Medulla oblongata (tissue), 1 donor: ENCODE measurements at regions not wholly inside any gene's neighbourhood (a gene's known extent, or its start where the extent isn't known, plus 50 kb on each side); places are given as distances from the start of the nearest gene placed in this dataset.

Source experiments
- DNase-seq: peaks from one replicate; pipeline ENCODE4 v3.0.0-alpha.2; 2015; ENCODE audit errors: extremely low spot score

- DNase-seq = no peak
Observed at GRCh38 chr5:175243441-175243840, 200.5 kb downstream of the DRD1 start.

GRCh38 chr5:175242207-175242606 lies 201.8 kb downstream of the DRD1 start:
- no peak for DNase-seq

DNA sequence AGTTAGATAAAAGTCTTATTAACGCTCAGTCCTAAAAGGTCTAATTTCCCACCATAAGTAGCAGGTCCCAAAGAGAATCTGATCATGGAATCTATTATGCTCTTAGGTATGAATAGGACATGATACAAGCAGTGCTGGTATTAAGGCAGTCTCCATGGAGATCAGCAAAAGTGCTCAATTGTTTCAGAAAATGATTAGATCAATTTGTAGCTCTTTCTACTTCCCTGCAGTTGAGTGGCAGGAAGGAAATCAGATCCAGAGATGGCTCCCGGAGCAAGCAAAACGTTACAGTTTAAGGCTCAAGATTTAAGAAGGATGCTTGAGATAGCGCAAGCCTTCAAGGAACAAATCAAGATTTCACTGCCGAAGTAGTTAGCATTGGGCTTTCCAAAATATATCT lies 205.7 kb downstream of the DRD1 start:
- no peak for DNase-seq

DNA sequence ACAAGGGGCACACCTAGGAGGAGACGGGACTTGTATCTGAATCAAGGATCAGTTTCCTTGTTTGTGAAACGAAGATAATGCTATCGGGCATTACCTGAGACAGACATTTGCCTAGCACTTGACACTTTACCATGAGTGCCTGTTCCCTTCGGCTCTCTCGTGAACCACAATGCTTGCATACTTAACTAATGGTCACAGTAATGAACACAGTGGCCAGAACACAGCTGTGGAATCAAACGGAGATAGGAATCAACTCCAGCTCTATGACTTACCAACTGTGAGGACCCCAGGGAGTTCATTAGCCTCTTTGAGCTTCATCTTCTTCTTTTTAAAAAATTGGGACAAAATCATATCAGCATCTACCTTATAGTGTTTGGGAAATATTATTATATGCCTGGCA lies 207.8 kb downstream of the DRD1 start:
- DNase-seq = no peak

- no peak for DNase-seq
Observed at GRCh38 chr5:175235251-175235960, 208.6 kb downstream of the DRD1 start.

DNA sequence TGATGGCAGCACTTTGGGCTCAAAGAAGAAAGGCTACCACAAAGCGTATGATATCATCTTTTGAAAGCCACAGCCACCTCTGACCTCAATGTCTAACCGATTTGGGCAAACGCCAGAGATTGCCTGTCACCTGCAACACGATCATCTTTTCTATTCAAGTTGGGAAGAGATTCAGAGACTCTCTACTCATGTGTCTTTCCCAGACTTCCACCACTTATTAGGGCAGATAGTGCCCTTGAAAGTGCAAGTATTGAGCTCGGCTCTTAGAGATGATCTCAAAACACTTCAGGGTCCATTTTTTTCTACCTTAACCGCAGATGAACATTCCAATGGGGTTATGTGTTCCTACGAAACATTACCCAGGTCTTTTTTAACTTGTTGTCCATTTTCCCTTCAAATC lies 213.7 kb downstream of the DRD1 start:
- DNase-seq = no peak

DNA sequence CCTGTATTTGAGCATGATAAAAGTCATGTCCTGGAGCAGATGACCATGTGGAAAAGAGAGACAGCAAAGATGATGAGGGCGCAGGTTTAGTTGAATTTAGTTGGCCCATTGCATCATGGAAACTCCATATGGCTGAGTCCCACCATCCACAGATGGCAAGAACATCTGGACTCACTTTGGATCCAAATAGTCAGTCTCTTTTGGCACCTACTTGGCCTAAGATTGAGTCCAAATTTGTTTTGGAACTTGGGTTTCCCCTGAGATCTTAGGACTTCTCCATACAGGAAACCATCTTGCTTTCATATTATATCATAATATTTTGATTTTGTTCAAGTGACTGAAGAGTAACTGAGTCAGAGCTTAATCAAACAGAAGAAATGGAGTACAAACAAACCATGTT lies 217.5 kb downstream of the DRD1 start:
- DNase-seq = no peak

DNA sequence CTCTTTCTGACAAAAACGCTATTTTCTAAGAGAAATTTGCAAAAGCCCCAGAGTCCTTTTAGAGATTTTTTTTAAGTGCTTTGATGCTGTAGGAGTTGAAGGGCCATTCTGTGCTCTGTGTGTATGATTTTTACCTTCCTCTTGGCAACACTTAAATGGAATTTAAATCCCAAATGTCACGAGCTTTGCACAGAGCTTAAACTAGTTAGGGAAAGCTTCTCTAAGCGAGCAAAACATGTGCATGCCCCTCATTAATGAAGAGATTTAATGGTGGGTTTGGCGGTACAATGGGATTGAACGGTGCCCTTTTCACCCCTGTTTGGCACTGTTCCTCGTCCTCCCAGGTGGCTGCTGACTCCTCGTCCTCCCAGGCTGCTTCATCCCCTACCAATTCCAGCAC lies 220.7 kb downstream of the DRD1 start:
- DNase-seq = no peak

- no peak for DNase-seq
Observed at GRCh38 chr5:175222621-175223020, 221.4 kb downstream of the DRD1 start.

GRCh38 chr5:175220549-175220948 lies 223.4 kb downstream of the DRD1 start:
- no peak for DNase-seq

DNA sequence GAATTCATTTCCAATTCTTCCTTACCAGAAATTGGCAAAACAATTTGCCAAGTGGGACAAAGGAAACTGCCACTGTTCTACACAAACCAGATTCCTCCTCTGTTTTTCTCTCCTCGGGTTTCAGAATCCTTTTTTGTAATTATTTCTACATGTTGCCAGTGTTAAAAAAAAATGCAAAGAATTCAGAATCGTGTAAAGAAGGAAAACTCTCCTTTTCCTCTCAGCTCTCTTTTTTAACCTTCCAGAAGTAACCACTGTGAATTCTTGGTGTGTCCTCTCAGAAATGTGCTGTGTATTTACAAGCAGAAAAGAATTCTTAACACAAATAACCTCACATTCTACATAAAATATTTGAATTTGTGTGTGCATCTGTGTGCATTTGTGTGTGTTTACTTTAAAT lies 224.6 kb downstream of the DRD1 start:
- DNase-seq = no peak

- no peak for DNase-seq
Observed at GRCh38 chr5:175216991-175217390, 227.0 kb downstream of the DRD1 start.

DNA sequence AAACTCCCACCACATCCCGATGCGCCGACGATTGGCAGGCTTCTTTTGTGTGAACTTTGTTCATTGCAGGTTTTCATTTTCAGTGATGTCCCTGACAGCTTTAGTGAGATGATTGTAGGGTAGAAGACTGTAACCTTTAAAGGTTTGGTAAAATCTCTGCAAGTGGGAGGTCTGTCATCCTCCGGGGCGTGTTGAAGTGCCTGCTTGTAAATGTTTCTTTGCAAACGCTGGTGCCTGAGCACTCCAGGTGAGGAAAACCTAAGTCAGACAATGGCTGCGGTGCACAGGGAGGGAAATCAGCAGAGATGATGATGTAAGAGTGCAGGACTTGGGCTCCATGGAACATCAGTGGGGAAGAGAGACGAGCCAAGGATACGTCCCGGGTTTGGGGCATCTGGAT lies 228.1 kb downstream of the DRD1 start:
- DNase-seq = no peak

DNA sequence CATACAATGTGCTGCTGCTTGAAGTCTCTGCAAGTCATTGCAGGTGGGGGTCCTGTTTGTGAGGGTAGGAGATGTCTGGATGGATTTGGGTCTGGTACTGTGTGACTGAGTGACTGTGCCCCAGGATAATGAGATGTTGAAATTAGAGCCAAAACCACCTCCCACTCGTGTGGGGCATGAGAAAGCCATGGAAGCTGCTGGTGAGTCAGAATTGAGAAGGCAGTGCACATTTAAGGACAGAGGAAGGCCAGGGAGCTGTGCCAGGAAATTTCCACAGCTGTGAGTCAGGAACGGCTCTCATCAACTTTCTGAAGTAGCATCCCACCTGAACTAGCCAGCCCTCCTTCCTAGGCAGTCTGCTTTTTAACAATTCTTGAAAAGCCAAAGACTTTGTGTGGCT lies 229.8 kb downstream of the DRD1 start:
- DNase-seq = no peak

GRCh38 chr5:175211956-175212756 lies 231.8 kb downstream of the DRD1 start:
- no peak for DNase-seq

- no peak for DNase-seq
Observed at GRCh38 chr5:175207321-175208040, 236.5 kb downstream of the DRD1 start.

DNA sequence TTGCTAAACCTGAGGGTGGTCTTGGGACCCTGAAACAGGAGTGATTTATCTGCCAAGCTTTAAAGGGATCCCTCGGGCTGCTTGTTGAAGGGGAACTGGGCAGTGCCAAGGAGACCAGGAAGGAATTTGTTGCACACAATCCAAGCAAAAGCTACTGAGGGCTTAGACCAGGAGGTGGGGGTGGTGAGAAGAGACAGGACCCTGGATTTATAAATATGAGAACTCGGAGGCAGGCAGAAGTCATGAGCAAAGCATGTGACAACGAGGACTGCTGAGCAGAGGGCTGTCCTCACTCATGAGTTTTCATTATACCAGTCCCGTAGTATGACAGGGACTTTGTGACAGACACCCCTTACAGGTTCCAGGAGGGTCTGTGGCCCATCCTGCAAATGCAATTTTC lies 237.3 kb downstream of the DRD1 start:
- no peak for DNase-seq

DNA sequence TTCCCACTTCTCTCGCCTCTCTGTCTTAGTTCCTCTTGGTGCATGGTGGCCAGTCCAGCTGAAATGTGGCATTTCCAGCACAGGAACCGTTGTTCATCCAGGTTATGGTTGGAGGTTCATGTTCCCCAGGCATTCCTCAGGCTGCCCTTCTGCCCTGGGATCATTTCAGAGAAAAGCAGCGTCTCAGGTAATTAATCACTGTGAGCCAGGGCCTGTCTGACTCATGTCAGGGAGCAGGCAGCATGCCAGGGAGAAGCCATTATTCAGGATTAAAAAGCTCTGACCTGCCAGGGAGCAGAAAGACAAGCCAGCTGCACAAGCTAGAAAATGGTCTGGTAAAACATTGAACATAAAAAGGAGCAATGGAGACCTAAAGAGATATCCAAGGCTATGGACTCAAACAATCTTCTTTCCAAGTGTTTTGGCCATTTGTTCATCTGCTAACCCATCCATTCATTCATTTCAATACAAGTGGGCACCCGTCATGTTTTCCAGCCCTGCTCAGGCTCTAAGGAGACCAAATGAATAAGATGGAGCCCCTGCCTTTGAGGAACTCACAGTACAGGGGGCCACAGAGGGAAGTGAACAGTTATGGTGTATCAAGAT lies 241.4 kb downstream of the DRD1 start:
- no peak for DNase-seq

GRCh38 chr5:175201393-175201792 lies 242.6 kb downstream of the DRD1 start:
- no peak for DNase-seq

DNA sequence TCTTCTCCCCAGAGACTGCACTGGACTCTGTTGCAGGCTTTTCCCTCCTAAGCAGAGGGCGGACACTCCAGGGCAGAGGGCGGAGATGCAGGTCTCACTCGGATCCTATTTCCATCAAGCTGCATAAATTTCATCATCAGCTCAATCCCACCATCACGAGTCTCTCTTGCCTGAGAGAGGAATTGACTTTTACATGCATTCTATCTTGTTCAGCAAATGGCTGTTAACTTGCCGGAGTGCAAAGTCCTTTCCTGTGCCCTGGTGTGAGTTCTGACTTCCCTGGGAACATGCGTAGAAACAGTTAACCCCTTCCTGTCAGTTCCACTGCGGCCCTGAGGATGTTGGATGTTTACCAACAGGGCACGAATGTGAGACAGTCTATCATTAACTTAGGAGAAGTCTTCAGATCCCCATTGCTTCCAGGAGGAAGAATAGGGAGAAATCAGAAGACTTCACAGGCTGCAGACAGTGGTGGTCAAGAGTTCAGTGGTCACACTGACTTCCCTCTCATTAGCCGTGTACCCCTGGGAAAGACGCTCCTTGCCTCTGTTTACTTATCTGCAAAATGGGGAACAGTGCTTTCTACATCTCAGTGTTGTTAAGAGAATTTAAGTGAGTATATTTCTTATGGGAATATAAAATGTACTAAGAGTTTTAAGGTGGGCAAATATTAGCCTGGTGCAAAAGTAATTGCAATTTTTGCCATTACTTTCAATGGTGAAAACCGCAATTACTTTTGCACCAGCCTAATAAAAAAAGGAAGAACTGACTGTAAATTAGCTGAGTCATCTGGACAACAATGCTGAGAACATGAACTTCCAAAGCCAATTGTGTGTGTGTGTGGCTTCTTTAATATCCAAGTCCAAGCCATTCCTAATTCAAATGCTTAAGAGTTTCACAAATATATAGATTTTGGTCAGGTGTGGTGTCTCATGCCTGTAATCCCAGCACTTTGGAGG lies 248.0 kb downstream of the DRD1 start:
- no peak for DNase-seq

DNA sequence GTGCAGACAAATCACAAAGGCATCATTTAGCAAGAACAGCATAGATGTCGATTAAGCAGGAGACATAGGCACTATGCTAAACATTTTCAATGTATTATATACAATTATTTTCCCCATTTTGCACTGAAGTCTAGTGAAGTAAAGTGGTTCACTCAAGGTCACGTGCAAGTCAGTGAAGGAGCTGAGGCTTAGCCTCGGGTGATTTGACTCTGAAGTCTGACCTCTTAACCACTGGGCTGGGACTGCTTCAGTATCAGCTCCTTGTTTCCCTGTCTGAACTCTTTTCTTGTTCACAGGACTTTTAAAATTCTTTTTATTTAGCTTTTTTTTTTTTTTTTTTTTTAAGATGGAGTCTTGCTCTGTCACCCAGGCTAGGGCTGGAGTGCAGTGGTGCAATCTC lies 262.7 kb downstream of the DRD1 start:
- no peak for DNase-seq
